KMS-11 (cell line): ENCODE measurements at regions not wholly inside any gene's neighbourhood (a gene's known extent, or its start where the extent isn't known, plus 50 kb on each side); places are given as distances from the start of the nearest gene placed in this dataset.
"Not testable (repeated sequence)": the region's sequence is repeated elsewhere in the genome, so short reads cannot be mapped to it uniquely, and the experiment has no call there.

Source experiments
- H2AFZ ChIP-seq: fragments of 200-600 bp; sonication (generic); 2 replicates; pipeline ENCODE4 v1.6.1; 2016; ENCODE audit warnings: antibody characterized with exemption, mixed run types, low read depth
- H3K27ac ChIP-seq: fragments of 200-600 bp; sonication (generic); 2 replicates; pipeline ENCODE4 v1.6.1; 2016; ENCODE audit warnings: mild to moderate bottlenecking, mixed run types
- H3K27me3 ChIP-seq: fragments of 200-600 bp; sonication (generic); 2 replicates; pipeline ENCODE4 v1.6.1; 2017; ENCODE audit warnings: mild to moderate bottlenecking, low read depth, mixed run types, moderate library complexity; ENCODE audit not compliant: insufficient read depth
- H3K36me3 ChIP-seq: fragments of 200-600 bp; sonication (generic); 2 replicates; pipeline ENCODE4 v1.6.1; 2017; ENCODE audit warnings: mild to moderate bottlenecking, mixed run types; ENCODE audit not compliant: insufficient read depth
- H3K4me1 ChIP-seq: fragments of 200-600 bp; sonication (generic); 2 replicates; pipeline ENCODE4 v1.6.1; 2016; ENCODE audit warnings: mild to moderate bottlenecking, low read depth, mixed run types; ENCODE audit not compliant: poor library complexity, severe bottlenecking
- H3K4me2 ChIP-seq: fragments of 200-600 bp; sonication (generic); 2 replicates; pipeline ENCODE4 v1.7.0; 2016; ENCODE audit warnings: mild to moderate bottlenecking, mixed run types
- H3K4me3 ChIP-seq: fragments of 200-600 bp; sonication (generic); IDR thresholded peaks from 2 replicates; pipeline ENCODE4 v1.6.1; 2017; ENCODE audit warnings: low read depth, low read length, mixed read lengths; ENCODE audit not compliant: insufficient read depth
- H3K79me2 ChIP-seq: fragments of 200-600 bp; sonication (generic); 2 replicates; pipeline ENCODE4 v1.6.1; 2016; ENCODE audit warnings: low read depth, mixed run types; ENCODE audit not compliant: insufficient read depth
- H3K9ac ChIP-seq: fragments of 200-600 bp; sonication (generic); 2 replicates; pipeline ENCODE4 v1.6.1; 2016; ENCODE audit warnings: mild to moderate bottlenecking, mixed run types
- H4K20me1 ChIP-seq: fragments of 200-600 bp; sonication (generic); 2 replicates; pipeline ENCODE4 v1.6.1; 2016; ENCODE audit warnings: mild to moderate bottlenecking, mixed run types; ENCODE audit not compliant: insufficient read depth
- CTCF ChIP-seq: fragments of 200-600 bp; sonication (generic); conservative IDR thresholded peaks from 2 replicates; pipeline ENCODE4 v1.6.1; 2017; ENCODE audit warnings: low read depth, mild to moderate bottlenecking, antibody characterized with exemption, low read length, moderate library complexity, mixed read lengths

- H3K4me2 ChIP-seq = no peak overlapping the region
- no peak overlapping the region for H3K9ac ChIP-seq
- no peaks in the 10 kb centered on the region for H3K4me1 ChIP-seq
- no peak overlapping the region for H3K4me3 ChIP-seq
- TF ChIP-seq CTCF = no peak
- no peaks in the 10 kb centered on the region for H3K27me3 ChIP-seq
- H3K27ac ChIP-seq = no peak overlapping the region
- H4K20me1 ChIP-seq = no peaks in the 10 kb centered on the region
- H3K79me2 ChIP-seq = no peaks in the 10 kb centered on the region
- H3K36me3 ChIP-seq = no peaks in the 10 kb centered on the region
- no peak overlapping the region for H2AFZ ChIP-seq
These were observed 325.6 kb downstream of the OMA1 start for GRCh38 chr1:58220836-58221472.

GRCh38 chr1:58216169-58216568 lies 330.4 kb downstream of the OMA1 start:
- H4K20me1 ChIP-seq, H3K9ac ChIP-seq, H3K27ac ChIP-seq, H3K27me3 ChIP-seq, H3K4me3 ChIP-seq, H3K4me2 ChIP-seq, H3K36me3 ChIP-seq, H3K79me2 ChIP-seq, H3K4me1 ChIP-seq, H2AFZ ChIP-seq: not testable (repeated sequence)

- H3K27ac ChIP-seq = no peak overlapping the region
- no peak overlapping the region for H3K9ac ChIP-seq
- no peak for TF ChIP-seq CTCF
- no peaks in the 10 kb centered on the region for H4K20me1 ChIP-seq
- no peaks in the 10 kb centered on the region for H3K79me2 ChIP-seq
- H2AFZ ChIP-seq = no peak overlapping the region
- H3K4me3 ChIP-seq = no peak overlapping the region
- H3K27me3 ChIP-seq = no peaks in the 10 kb centered on the region
- H3K36me3 ChIP-seq = no peaks in the 10 kb centered on the region
- no peaks in the 10 kb centered on the region for H3K4me1 ChIP-seq
- no peak overlapping the region for H3K4me2 ChIP-seq
These were observed 331.9 kb downstream of the OMA1 start for GRCh38 chr1:58214674-58215073.

GRCh38 chr1:58211869-58212268 lies 334.7 kb downstream of the OMA1 start:
- H3K4me1 ChIP-seq = no peaks in the 10 kb centered on the region
- TF ChIP-seq CTCF = no peak
- no peaks in the 10 kb centered on the region for H3K27me3 ChIP-seq

GRCh38 chr1:58209575-58209974 lies 337.0 kb downstream of the OMA1 start:
- no peak for TF ChIP-seq CTCF
- Histone ChIP-seq H3K36me3 (no peaks in the 10 kb centered on the region), H3K4me1 (no peaks in the 10 kb centered on the region), H2AFZ (no peak overlapping the region), H3K4me2 (no peak overlapping the region), H4K20me1 (no peaks in the 10 kb centered on the region), H3K79me2 (no peaks in the 10 kb centered on the region), H3K9ac (no peak overlapping the region), H3K4me3 (no peak overlapping the region), H3K27ac (no peak overlapping the region), H3K27me3 (no peaks in the 10 kb centered on the region)

More at GRCh38 chr1:58211869-58212268, 334.7 kb downstream of the OMA1 start:
- no peak overlapping the region for H3K9ac ChIP-seq
- H3K27ac ChIP-seq = no peak overlapping the region
- no peaks in the 10 kb centered on the region for H3K79me2 ChIP-seq
- no peak overlapping the region for H3K4me3 ChIP-seq
- no peaks in the 10 kb centered on the region for H4K20me1 ChIP-seq
- no peaks in the 10 kb centered on the region for H3K36me3 ChIP-seq
- no peak overlapping the region for H2AFZ ChIP-seq
- H3K4me2 ChIP-seq = no peak overlapping the region
